Vagina (tissue), 2 donors: ENCODE measurements at regions not wholly inside any gene's neighbourhood (a gene's known extent, or its start where the extent isn't known, plus 50 kb on each side); places are given as distances from the start of the nearest gene placed in this dataset.
A peak's percentile ranks its signal among the peaks of the same experiment; 100 is the strongest.

Experiments
- DNase-seq, 2 donors: peaks; one replicate each; pipeline ENCODE4 v3.0.0-alpha.2; 2017; ENCODE audit errors: extremely low spot score in 2 of 2
- H3K27ac ChIP-seq: fragments of 200-600 bp; sonication (generic); one replicate; pipeline ENCODE4 v1.5.1; 2019
- H3K27me3 ChIP-seq: fragments of 200-600 bp; sonication (generic); one replicate; pipeline ENCODE4 v1.5.1; 2019
- H3K36me3 ChIP-seq, 2 donors: fragments of 200-600 bp; sonication (generic); one replicate each; pipeline ENCODE4 v1.5.1; 2017 to 2019
- H3K4me1 ChIP-seq: fragments of 200-600 bp; sonication (generic); one replicate; pipeline ENCODE4 v1.5.1; 2019
- H3K4me3 ChIP-seq, 2 donors: fragments of 200-600 bp; sonication (generic); 1 replicate in 1 of 2; 2 replicates in 1 of 2; pipeline ENCODE4 v1.5.1; 2016 to 2019
- H3K9me3 ChIP-seq: fragments of 200-600 bp; sonication (generic); one replicate; pipeline ENCODE4 v1.5.1; 2019
- POLR2A ChIP-seq, 2 donors: fragments of 450-650 bp; IDR thresholded peaks; one replicate each; pipeline ENCODE4 v1.6.1; 2017; ENCODE audit warnings: antibody characterized with exemption in 2 of 2, mild to moderate bottlenecking in 2 of 2, moderate library complexity in 2 of 2
- POLR2AphosphoS5 ChIP-seq, 2 donors: sonication (generic); formaldehyde crosslinking; IDR thresholded peaks; one replicate each; pipeline ENCODE4 v1.9.0; 2017; ENCODE audit warnings: antibody characterized with exemption in 2 of 2, mild to moderate bottlenecking in 2 of 2, low read depth in 1 of 2; ENCODE audit not compliant: insufficient read depth in 1 of 2
- intact Hi-C: fragments of 100-400 bp; cut with DNase I; formaldehyde crosslinking; loops from one replicate; pipeline ENCODE4 v1.15.1; 2023
- TF ChIP-seq, protein P1 (sequence below), 3 experiments: fragments of 450-650 bp in 2 of 3; fragments of 200-600 bp in 1 of 3; sonication (generic) in 1 of 3; IDR thresholded peaks; one replicate each; pipeline ENCODE4 v1.5.1; 2017 to 2019; ENCODE audit warnings: antibody characterized with exemption in 3 of 3, mild to moderate bottlenecking in 2 of 3, moderate library complexity in 2 of 3

- H3K4me3 ChIP-seq: no peak overlapping the region
- TF ChIP-seq, protein P1, sequence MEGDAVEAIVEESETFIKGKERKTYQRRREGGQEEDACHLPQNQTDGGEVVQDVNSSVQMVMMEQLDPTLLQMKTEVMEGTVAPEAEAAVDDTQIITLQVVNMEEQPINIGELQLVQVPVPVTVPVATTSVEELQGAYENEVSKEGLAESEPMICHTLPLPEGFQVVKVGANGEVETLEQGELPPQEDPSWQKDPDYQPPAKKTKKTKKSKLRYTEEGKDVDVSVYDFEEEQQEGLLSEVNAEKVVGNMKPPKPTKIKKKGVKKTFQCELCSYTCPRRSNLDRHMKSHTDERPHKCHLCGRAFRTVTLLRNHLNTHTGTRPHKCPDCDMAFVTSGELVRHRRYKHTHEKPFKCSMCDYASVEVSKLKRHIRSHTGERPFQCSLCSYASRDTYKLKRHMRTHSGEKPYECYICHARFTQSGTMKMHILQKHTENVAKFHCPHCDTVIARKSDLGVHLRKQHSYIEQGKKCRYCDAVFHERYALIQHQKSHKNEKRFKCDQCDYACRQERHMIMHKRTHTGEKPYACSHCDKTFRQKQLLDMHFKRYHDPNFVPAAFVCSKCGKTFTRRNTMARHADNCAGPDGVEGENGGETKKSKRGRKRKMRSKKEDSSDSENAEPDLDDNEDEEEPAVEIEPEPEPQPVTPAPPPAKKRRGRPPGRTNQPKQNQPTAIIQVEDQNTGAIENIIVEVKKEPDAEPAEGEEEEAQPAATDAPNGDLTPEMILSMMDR (IDR thresholded peaks at IDR 0.05): no peak
- TF ChIP-seq POLR2A (IDR thresholded peaks at IDR 0.05) (no peak), POLR2AphosphoS5 (IDR thresholded peaks at IDR 0.05; ENCODE audit: insufficient read depth in 1 of 2, low read depth in 1 of 2) (no peak)
- H3K4me1 ChIP-seq: no peaks in the 10 kb centered on the region
- H3K27me3 ChIP-seq: no peaks in the 10 kb centered on the region
- H3K27ac ChIP-seq: no peak overlapping the region
- DNase-seq: no peak
- no peaks in the 10 kb centered on the region for H3K36me3 ChIP-seq
- no peaks in the 10 kb centered on the region for H3K9me3 ChIP-seq
- intact Hi-C loops: no loop called here
Observed at GRCh38 chr5:128772356-128772755, 192.9 kb upstream of the SLC27A6 start.

DNA sequence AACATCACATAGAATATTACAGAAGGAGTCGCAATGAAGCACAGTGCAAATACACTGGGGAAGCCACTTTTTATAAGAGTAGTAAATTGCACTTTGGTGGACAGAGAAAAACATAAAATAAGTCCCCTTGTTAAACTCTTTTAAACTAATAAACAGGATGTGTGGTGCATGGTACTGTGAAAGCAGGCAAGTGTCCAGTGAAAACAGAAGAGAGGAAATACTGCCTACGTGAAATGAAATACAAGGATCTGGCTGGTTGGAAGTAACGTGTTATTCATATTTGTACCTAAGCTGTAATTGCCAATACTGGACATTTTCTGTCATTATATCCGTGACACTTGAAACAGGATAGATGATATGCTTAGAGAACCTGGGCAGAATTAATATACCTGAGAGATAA, 191.9 kb upstream of the SLC27A6 start:
- TF ChIP-seq POLR2A (IDR thresholded peaks at IDR 0.05): no peak
- TF ChIP-seq POLR2AphosphoS5 (IDR thresholded peaks at IDR 0.05; ENCODE audit: insufficient read depth in 1 of 2, low read depth in 1 of 2): peak in 1 of 2 donors; percentile 8
- DNase-seq: no peak
- Histone ChIP-seq H3K4me1 (no peaks in the 10 kb centered on the region), H3K9me3 (no peaks in the 10 kb centered on the region), H3K27me3 (no peaks in the 10 kb centered on the region), H3K27ac (no peak overlapping the region), H3K36me3 (no peaks in the 10 kb centered on the region), H3K4me3 (no peak overlapping the region)
- intact Hi-C loops: no loop called here

GRCh38 chr5:128774605-128775004, 190.7 kb upstream of the SLC27A6 start:
- no peak for DNase-seq
- Histone ChIP-seq H3K4me3 (no peak overlapping the region), H3K27me3 (no peaks in the 10 kb centered on the region), H3K4me1 (no peaks in the 10 kb centered on the region), H3K27ac (no peak overlapping the region), H3K9me3 (no peaks in the 10 kb centered on the region), H3K36me3 (no peaks in the 10 kb centered on the region)
- intact Hi-C loops: no loop called here
- TF ChIP-seq, protein P1 (IDR thresholded peaks at IDR 0.05): no peak
- no peak for TF ChIP-seq POLR2AphosphoS5 (IDR thresholded peaks at IDR 0.05; ENCODE audit: insufficient read depth in 1 of 2, low read depth in 1 of 2)
- TF ChIP-seq POLR2A (IDR thresholded peaks at IDR 0.05): no peak

GRCh38 chr5:128775558-128775957, 189.7 kb upstream of the SLC27A6 start:
- intact Hi-C loops: no loop called here
- H3K9me3 ChIP-seq: no peaks in the 10 kb centered on the region
- no peaks in the 10 kb centered on the region for H3K4me1 ChIP-seq
- no peaks in the 10 kb centered on the region for H3K36me3 ChIP-seq
- TF ChIP-seq POLR2AphosphoS5 (IDR thresholded peaks at IDR 0.05; ENCODE audit: insufficient read depth in 1 of 2, low read depth in 1 of 2) (no peak), POLR2A (IDR thresholded peaks at IDR 0.05) (no peak)
- TF ChIP-seq, protein P1 (IDR thresholded peaks at IDR 0.05): no peak
- DNase-seq: no peak
- H3K27me3 ChIP-seq: no peaks in the 10 kb centered on the region
- no peak overlapping the region for H3K27ac ChIP-seq
- no peak overlapping the region for H3K4me3 ChIP-seq

GRCh38 chr5:128777052-128777451, 188.2 kb upstream of the SLC27A6 start:
- Histone ChIP-seq H3K27ac (no peak overlapping the region), H3K4me1 (peaks cover 3% of the 10 kb centered on the region), H3K36me3 (no peaks in the 10 kb centered on the region), H3K27me3 (no peaks in the 10 kb centered on the region), H3K9me3 (no peaks in the 10 kb centered on the region), H3K4me3 (no peak overlapping the region)
- TF ChIP-seq POLR2A (IDR thresholded peaks at IDR 0.05) (no peak), POLR2AphosphoS5 (IDR thresholded peaks at IDR 0.05; ENCODE audit: insufficient read depth in 1 of 2, low read depth in 1 of 2) (no peak)
- TF ChIP-seq, protein P1 (IDR thresholded peaks at IDR 0.05): no peak
- no peak for DNase-seq
- intact Hi-C loops: no loop called here
